ENCODE measurements at regions not wholly inside any gene's neighbourhood (a gene's known extent, or its start where the extent isn't known, plus 50 kb on each side); places are given as distances from the start of the nearest gene placed in this dataset.

GRCh38 chr5:125978015-125978414 is 445.2 kb upstream of the GRAMD2B start:
- no peak for TF ChIP-seq REST (IDR thresholded peaks at IDR 0.05; ENCODE audit: insufficient read depth in 1 of 2, low read depth in 2 of 2, low read length in 1 of 2)
- no peak for TF ChIP-seq CTCF (IDR thresholded peaks at IDR 0.05)
- TF ChIP-seq TCF7L2 (IDR thresholded peaks at IDR 0.05; ENCODE audit: low read depth, low read length), result no peak
- TF ChIP-seq POLR2AphosphoS5 (IDR thresholded peaks at IDR 0.05; ENCODE audit: low read depth, low read length), result no peak
- no peak for TF ChIP-seq SIN3A (IDR thresholded peaks at IDR 0.05; ENCODE audit: borderline replicate concordance, insufficient read depth, low read depth, low read length)
- CTCF ChIA-PET, result no interaction called here
- no TSS peak for BruUV-seq (replicated peaks)

GRCh38 chr5:125979636-125980035 is 443.6 kb upstream of the GRAMD2B start:
- ChIA-PET CTCF (no interaction called here), POLR2A (no interaction called here)
- no TSS peak for BruUV-seq (replicated peaks)
- no peaks in the 10 kb centered on the region for H3K9me3 ChIP-seq (ENCODE audit: control insufficient read depth, insufficient read depth, low read depth, low read length)
- ATAC-seq (no peak), DNase-seq (ENCODE audit: low read depth, low spot score) (no peak)
- H3K27ac ChIP-seq (ENCODE audit: low read length), result no peak overlapping the region; the same call in 1 of the 2 replicates
- no peaks in the 10 kb centered on the region for H3K36me3 ChIP-seq (ENCODE audit: control insufficient read depth, insufficient read depth, low read length)
- H3K4me1 ChIP-seq (ENCODE audit: control insufficient read depth, insufficient read depth, low read length), result no peaks in the 10 kb centered on the region
- in situ Hi-C loops (cut with HindIII; ENCODE audit: low pct_unique_long_range_greater_than_20kb, low sequenced_read_pairs) (no loop called here), intact Hi-C loops (cut with micrococcal nuclease; ENCODE audit: unreplicated experiment) (no loop called here)
- TF ChIP-seq CTCF (IDR thresholded peaks at IDR 0.05) (no peak), SIN3A (IDR thresholded peaks at IDR 0.05; ENCODE audit: borderline replicate concordance, insufficient read depth, low read depth, low read length) (no peak), TCF7L2 (IDR thresholded peaks at IDR 0.05; ENCODE audit: low read depth, low read length) (no peak), REST (IDR thresholded peaks at IDR 0.05; ENCODE audit: insufficient read depth in 1 of 2, low read depth in 2 of 2, low read length in 1 of 2) (no peak), POLR2AphosphoS5 (IDR thresholded peaks at IDR 0.05; ENCODE audit: low read depth, low read length) (no peak)
- no peak overlapping the region for H3K4me3 ChIP-seq (ENCODE audit: low read depth in 2 of 2, low read length in 2 of 2)
- H3K27me3 ChIP-seq (ENCODE audit: control insufficient read depth, insufficient read depth, low read length), result no peaks in the 10 kb centered on the region

More at GRCh38 chr5:125978015-125978414, 445.2 kb upstream of the GRAMD2B start:
- no peaks in the 10 kb centered on the region for H3K4me1 ChIP-seq (ENCODE audit: control insufficient read depth, insufficient read depth, low read length)
- DNase-seq (ENCODE audit: low read depth, low spot score) (no peak), ATAC-seq (no peak)
- POLR2A ChIA-PET, result no interaction called here
- no peaks in the 10 kb centered on the region for H3K9me3 ChIP-seq (ENCODE audit: control insufficient read depth, insufficient read depth, low read depth, low read length)
- in situ Hi-C loops (cut with HindIII; ENCODE audit: low pct_unique_long_range_greater_than_20kb, low sequenced_read_pairs), result no loop called here
- intact Hi-C loops (cut with micrococcal nuclease; ENCODE audit: unreplicated experiment), result no loop called here
- H3K27ac ChIP-seq (ENCODE audit: low read length), result no peak overlapping the region
- H3K4me3 ChIP-seq (ENCODE audit: low read depth in 2 of 2, low read length in 2 of 2), result no peak overlapping the region
- no peaks in the 10 kb centered on the region for H3K27me3 ChIP-seq (ENCODE audit: control insufficient read depth, insufficient read depth, low read length)
- H3K36me3 ChIP-seq (ENCODE audit: control insufficient read depth, insufficient read depth, low read length), result no peaks in the 10 kb centered on the region
